Liver (tissue), 7 donors: ENCODE measurements at regions not wholly inside any gene's neighbourhood (a gene's known extent, or its start where the extent isn't known, plus 50 kb on each side); places are given as distances from the start of the nearest gene placed in this dataset.

Source experiments
- DNase-seq: peaks from one replicate; pipeline ENCODE4 v3.0.0-alpha.2; 2017; ENCODE audit warnings: low spot score
- H3K27ac ChIP-seq, 2 donors: one replicate each; pipeline ENCODE4 v1.7.0; 2013; ENCODE audit warnings: inconsistent platforms in 2 of 2, low read length in 2 of 2, control low read depth in 1 of 2, low read depth in 1 of 2, mild to moderate bottlenecking in 1 of 2
- H3K27me3 ChIP-seq, 4 donors: one replicate each; pipeline versions ENCODE4 v1.6.1 to v1.7.0; 2013; ENCODE audit warnings: low read length in 3 of 4, inconsistent platforms in 1 of 4, mild to moderate bottlenecking in 1 of 4, moderate library complexity in 1 of 4; ENCODE audit not compliant: control insufficient read depth in 4 of 4, insufficient read depth in 4 of 4
- H3K36me3 ChIP-seq, 4 donors: one replicate each; pipeline versions ENCODE4 v1.6.1 to v1.7.0; 2013; ENCODE audit warnings: low read length in 3 of 4, mild to moderate bottlenecking in 3 of 4, low read depth in 1 of 4, moderate library complexity in 1 of 4; ENCODE audit not compliant: control insufficient read depth in 4 of 4, insufficient read depth in 3 of 4
- H3K4me1 ChIP-seq, 4 donors: one replicate each; pipeline versions ENCODE4 v1.6.1 to v1.7.0; 2013; ENCODE audit warnings: low read length in 3 of 4, mild to moderate bottlenecking in 3 of 4, moderate library complexity in 1 of 4; ENCODE audit not compliant: control insufficient read depth in 4 of 4, insufficient read depth in 4 of 4
- H3K4me3 ChIP-seq, 3 donors: one replicate each; pipeline versions ENCODE4 v1.6.1 to v1.7.0; 2013; ENCODE audit warnings: low read length in 3 of 3, control low read depth in 1 of 3, low read depth in 1 of 3, mild to moderate bottlenecking in 1 of 3
- H3K9ac ChIP-seq, 2 donors: one replicate each; pipeline ENCODE4 v1.7.0; 2013; ENCODE audit warnings: low read length in 2 of 2, mild to moderate bottlenecking in 2 of 2, moderate library complexity in 2 of 2, control low read depth in 1 of 2, low read depth in 1 of 2
- H3K9me3 ChIP-seq, 4 donors: one replicate each; pipeline versions ENCODE4 v1.6.1 to v1.7.0; 2013; ENCODE audit warnings: low read length in 3 of 4; ENCODE audit not compliant: control insufficient read depth in 4 of 4
- EGR1 ChIP-seq, 2 donors: IDR thresholded peaks; 2 replicates each; pipeline ENCODE4 v1.6.1; 2016 to 2018; ENCODE audit warnings: antibody characterized with exemption in 2 of 2, low read depth in 2 of 2
- FOXA1 ChIP-seq: IDR thresholded peaks from 2 replicates; pipeline ENCODE4 v1.6.1; 2016; ENCODE audit warnings: antibody characterized with exemption
- FOXA2 ChIP-seq: IDR thresholded peaks from 2 replicates; pipeline ENCODE4 v1.6.1; 2016; ENCODE audit warnings: antibody characterized with exemption
- GABPA ChIP-seq, 2 donors: IDR thresholded peaks in 1 of 2; conservative IDR thresholded peaks in 1 of 2; 2 replicates each; pipeline ENCODE4 v1.6.1; 2016; ENCODE audit warnings: antibody characterized with exemption in 2 of 2, mild to moderate bottlenecking in 1 of 2, moderate library complexity in 1 of 2
- HNF4A ChIP-seq, 2 donors: conservative IDR thresholded peaks; 2 replicates each; pipeline ENCODE4 v1.6.1; 2016; ENCODE audit warnings: antibody characterized with exemption in 2 of 2, mild to moderate bottlenecking in 2 of 2
- JUND ChIP-seq, 2 donors: IDR thresholded peaks; 2 replicates each; pipeline ENCODE4 v1.6.1; 2016; ENCODE audit warnings: antibody characterized with exemption in 2 of 2
- MAX ChIP-seq: IDR thresholded peaks from 2 replicates; pipeline ENCODE4 v1.6.1; 2016; ENCODE audit warnings: antibody characterized with exemption
- NR2F2 ChIP-seq: IDR thresholded peaks from 2 replicates; pipeline ENCODE4 v1.6.1; 2016; ENCODE audit warnings: antibody characterized with exemption
- RAD21 ChIP-seq, 2 donors: IDR thresholded peaks; 2 replicates each; pipeline ENCODE4 v1.6.1; 2016; ENCODE audit warnings: antibody characterized with exemption in 2 of 2, mild to moderate bottlenecking in 2 of 2
- REST ChIP-seq: IDR thresholded peaks from 2 replicates; pipeline ENCODE4 v1.6.1; 2016; ENCODE audit warnings: antibody characterized with exemption, mild to moderate bottlenecking
- RXRA ChIP-seq, 2 donors: IDR thresholded peaks; 2 replicates each; pipeline ENCODE4 v1.6.1; 2017 to 2018; ENCODE audit warnings: antibody characterized with exemption in 2 of 2, mild to moderate bottlenecking in 1 of 2
- YY1 ChIP-seq: IDR thresholded peaks from 2 replicates; pipeline ENCODE4 v1.6.1; 2016; ENCODE audit warnings: antibody characterized with exemption, mild to moderate bottlenecking
- WGBS: extraction: QIAGEN DNeasy Blood & Tissue Kit; methylation state at CpG from one replicate; pipeline ENCODE4 v1.1.7; 2013; 5-methylcytosine and 5-hydroxymethylcytosine counted together
- donor health status: healthy.
- donor health status: healthy.
- donor health status: healthy.
- donor health status: healthy.

GRCh38 chr6:134667111-134667510 is 282.8 kb downstream of the ALDH8A1 start:
- no peak overlapping the region for H3K4me3 ChIP-seq
- no peak for TF ChIP-seq FOXA1
- TF ChIP-seq MAX, result no peak
- no peak for TF ChIP-seq GABPA (IDR thresholded peaks at IDR 0.05 in 1 of 2, conservative IDR thresholded peaks at IDR 0.05 in 1 of 2)
- no peak for TF ChIP-seq RAD21 (IDR thresholded peaks at IDR 0.05)
- TF ChIP-seq FOXA2, result no peak
- TF ChIP-seq RXRA (IDR thresholded peaks at IDR 0.05), result no peak
- TF ChIP-seq REST, result no peak
- TF ChIP-seq JUND (IDR thresholded peaks at IDR 0.05), result no peak
- no peak overlapping the region for H3K9ac ChIP-seq
- H3K9me3 ChIP-seq, result no peaks in the 10 kb centered on the region
- whole genome bisulfite sequencing, result 96% methylated on average over 2 of the region's 2 CpGs
- peaks cover 0 to 4% (median 0%) of the 10 kb centered on the region in 4 donors for H3K4me1 ChIP-seq
- H3K27ac ChIP-seq, result no peak overlapping the region
- DNase-seq, result no peak
- no peaks in the 10 kb centered on the region for H3K27me3 ChIP-seq
- no peaks in the 10 kb centered on the region for H3K36me3 ChIP-seq

GRCh38 chr6:134666125-134666524 is 283.8 kb downstream of the ALDH8A1 start:
- H3K9me3 ChIP-seq, result no peaks in the 10 kb centered on the region
- no peaks in the 10 kb centered on the region for H3K4me1 ChIP-seq
- TF ChIP-seq YY1 (no peak), FOXA1 (no peak), GABPA (IDR thresholded peaks at IDR 0.05 in 1 of 2, conservative IDR thresholded peaks at IDR 0.05 in 1 of 2) (no peak), EGR1 (IDR thresholded peaks at IDR 0.05; ENCODE audit: low read depth in 2 of 2) (no peak), HNF4A (conservative IDR thresholded peaks at IDR 0.05) (no peak), NR2F2 (no peak), RXRA (IDR thresholded peaks at IDR 0.05) (no peak), REST (no peak)
- WGBS, result 80% methylated on average over 2 of the region's 2 CpGs
- H3K4me3 ChIP-seq, result no peak overlapping the region
- no peaks in the 10 kb centered on the region for H3K36me3 ChIP-seq
- H3K27me3 ChIP-seq, result no peaks in the 10 kb centered on the region
- DNase-seq, result no peak
- H3K9ac ChIP-seq, result no peak overlapping the region
- no peak overlapping the region for H3K27ac ChIP-seq
